ENCODE measurements at regions not wholly inside any gene's neighbourhood (a gene's known extent, or its start where the extent isn't known, plus 50 kb on each side); places are given as distances from the start of the nearest gene placed in this dataset.
"Not testable (repeated sequence)": the region's sequence is repeated elsewhere in the genome, so short reads cannot be mapped to it uniquely, and the experiment has no call there.

GRCh38 chr5:83889971-83890745, 169.5 kb upstream of the HAPLN1 start:
- DNase-seq (ENCODE audit: low read depth in 4 of 4, low spot score in 2 of 4): no peak

GRCh38 chr5:83877911-83878706, 157.5 kb upstream of the HAPLN1 start:
- DNase-seq (ENCODE audit: low read depth in 4 of 4, low spot score in 2 of 4): no peak

- DNase-seq (ENCODE audit: low read depth in 4 of 4, low spot score in 2 of 4): no peak
Measured at GRCh38 chr5:83871533-83872395, 151.1 kb upstream of the HAPLN1 start.

GRCh38 chr5:83866181-83866580, 145.5 kb upstream of the HAPLN1 start:
- DNase-seq (ENCODE audit: low read depth in 4 of 4, low spot score in 2 of 4): no peak

GRCh38 chr5:83865579-83865978, 144.9 kb upstream of the HAPLN1 start:
- no peak for DNase-seq (ENCODE audit: low read depth in 4 of 4, low spot score in 2 of 4)

DNA sequence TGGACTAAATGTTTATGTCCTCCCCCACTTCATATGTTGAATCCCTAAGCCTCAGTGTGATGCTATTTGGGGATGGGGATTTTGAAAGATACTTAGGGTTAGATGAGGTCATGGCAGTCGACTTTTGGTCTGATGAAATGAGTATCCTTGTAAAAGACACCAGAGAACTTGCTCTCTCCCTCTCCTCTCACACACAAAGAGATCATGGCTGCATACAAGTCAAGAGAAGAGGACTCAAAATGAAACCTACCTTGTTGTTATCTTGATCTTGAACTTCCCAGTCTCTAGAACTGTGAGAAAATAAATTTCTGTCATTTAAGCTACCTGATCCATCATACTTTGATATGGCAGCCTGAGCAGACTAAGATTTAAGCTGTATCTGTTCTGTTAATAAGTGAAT, 144.0 kb upstream of the HAPLN1 start:
- DNase-seq (ENCODE audit: low read depth in 4 of 4, low spot score in 2 of 4): no peak

DNA sequence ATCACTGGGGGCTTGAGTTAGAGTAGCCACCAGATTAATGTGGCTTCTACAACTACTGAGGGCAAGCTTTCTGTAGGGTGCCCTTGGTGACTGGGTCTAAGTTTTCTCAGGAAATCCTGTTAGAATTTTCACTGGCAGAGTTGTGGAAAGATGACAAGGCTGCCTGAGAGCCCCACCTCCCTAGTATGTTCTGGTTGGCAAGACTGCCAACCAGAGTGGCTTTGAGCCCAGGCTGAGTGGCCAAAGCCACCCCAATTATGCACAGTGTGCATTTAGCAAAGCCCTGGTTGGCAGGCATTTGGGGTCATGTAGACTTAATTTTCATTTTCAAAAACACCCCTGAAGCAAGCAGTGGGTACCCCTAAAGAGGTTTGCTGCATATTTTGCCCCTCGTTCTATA, 136.7 kb upstream of the HAPLN1 start:
- DNase-seq (ENCODE audit: low read depth in 4 of 4, low spot score in 2 of 4): no peak

DNA sequence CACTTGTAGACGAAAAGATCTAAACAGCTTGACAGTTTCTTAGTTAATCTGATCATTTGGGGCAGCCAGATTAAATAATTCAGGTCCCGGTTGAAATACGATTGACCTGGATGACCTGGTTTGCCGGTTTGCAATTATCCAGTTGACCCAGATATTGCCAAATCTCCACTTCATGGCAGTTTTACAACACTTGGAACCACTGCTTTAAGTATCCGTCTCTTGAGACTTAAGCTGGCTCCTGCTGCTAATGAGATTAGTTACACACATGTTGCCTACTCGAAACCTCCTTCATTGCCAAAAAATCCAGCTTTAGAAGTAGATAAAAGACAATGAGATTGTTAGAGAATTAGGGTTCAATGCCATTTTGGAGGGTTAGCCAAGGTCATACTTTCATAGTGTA, 136.2 kb upstream of the HAPLN1 start:
- DNase-seq (ENCODE audit: low read depth in 4 of 4, low spot score in 2 of 4): peak in 1 of 4 donors; percentile 17

DNA sequence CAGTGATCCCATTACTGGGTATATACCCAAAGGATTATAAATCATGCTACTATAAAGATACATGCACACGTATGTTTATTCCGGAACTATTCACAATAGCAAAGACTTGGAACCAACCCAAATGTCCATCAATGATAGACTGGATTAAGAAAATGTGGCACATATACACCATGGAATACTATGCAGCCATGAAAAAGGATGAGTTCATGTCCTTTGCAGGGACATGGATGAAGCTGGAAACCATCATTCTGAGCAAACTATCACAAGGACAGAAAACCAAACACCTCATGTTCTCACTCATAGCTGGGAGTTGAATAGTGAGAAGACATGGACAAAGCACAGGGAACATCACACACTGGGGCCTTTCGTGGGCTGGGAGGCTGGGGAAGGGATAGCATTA, 129.8 kb upstream of the HAPLN1 start:
- not testable (repeated sequence) for DNase-seq (ENCODE audit: low read depth in 4 of 4, low spot score in 2 of 4)

- DNase-seq (ENCODE audit: low read depth in 4 of 4, low spot score in 2 of 4): no peak
Measured at GRCh38 chr5:83848941-83849340, 128.3 kb upstream of the HAPLN1 start.

DNA sequence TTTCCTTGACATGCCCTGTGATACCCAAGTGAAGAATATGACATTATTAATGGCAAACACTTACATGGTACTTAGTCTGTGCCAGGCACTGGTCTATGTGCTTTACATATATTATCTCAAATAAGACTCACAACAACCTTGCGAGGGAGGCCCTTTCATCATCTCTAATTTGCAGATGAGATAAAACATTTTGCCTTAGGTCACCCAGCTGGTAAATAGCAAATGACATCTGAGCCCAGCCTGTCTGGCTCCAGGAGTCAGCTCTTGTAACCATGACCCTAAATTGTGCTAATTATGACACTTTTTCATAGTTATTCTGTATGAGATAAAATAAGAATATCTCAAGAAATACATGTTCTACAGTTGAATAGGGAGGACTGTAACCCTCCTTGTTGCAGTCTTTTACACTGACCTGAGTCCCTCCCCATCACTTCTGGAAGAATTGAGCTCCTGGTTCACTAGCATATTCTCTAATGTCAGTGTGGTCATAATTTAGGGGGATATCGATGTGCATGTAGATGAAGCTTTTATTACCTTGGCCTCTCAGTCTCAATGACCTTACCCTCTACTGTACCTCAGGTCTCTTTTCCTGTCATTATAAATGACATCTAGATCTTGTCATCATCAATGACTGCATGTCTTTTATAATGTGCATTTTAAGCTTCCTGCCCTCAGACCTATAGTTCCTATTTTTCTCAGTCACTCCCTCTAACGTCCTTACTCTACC, 126.1 kb upstream of the HAPLN1 start:
- no peak for DNase-seq (ENCODE audit: low read depth in 4 of 4, low spot score in 2 of 4)

GRCh38 chr5:83844449-83845068, 123.9 kb upstream of the HAPLN1 start:
- DNase-seq (ENCODE audit: low read depth in 4 of 4, low spot score in 2 of 4): no peak

DNA sequence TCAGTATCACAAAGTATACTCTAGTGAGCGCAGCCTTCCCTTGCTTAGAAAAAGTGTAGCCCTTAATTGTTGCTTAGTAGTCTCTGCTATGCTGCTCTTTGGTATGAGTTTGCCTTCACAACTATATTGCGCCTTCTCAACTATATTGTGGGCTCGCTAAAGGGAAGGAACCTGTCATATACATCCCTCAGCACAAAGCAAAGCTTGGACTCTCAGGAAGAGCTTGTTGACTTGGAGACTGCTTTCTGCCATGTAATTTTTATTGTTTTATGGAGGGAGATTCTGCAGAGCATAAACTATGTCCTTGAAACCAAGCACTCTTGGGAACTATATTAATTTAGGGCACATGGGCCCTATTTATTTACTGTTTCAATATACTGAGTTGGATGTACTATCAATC, 119.1 kb upstream of the HAPLN1 start:
- no peak for DNase-seq (ENCODE audit: low read depth in 4 of 4, low spot score in 2 of 4)

GRCh38 chr5:83839256-83839655, 118.6 kb upstream of the HAPLN1 start:
- no peak for DNase-seq (ENCODE audit: low read depth in 4 of 4, low spot score in 2 of 4)

DNA sequence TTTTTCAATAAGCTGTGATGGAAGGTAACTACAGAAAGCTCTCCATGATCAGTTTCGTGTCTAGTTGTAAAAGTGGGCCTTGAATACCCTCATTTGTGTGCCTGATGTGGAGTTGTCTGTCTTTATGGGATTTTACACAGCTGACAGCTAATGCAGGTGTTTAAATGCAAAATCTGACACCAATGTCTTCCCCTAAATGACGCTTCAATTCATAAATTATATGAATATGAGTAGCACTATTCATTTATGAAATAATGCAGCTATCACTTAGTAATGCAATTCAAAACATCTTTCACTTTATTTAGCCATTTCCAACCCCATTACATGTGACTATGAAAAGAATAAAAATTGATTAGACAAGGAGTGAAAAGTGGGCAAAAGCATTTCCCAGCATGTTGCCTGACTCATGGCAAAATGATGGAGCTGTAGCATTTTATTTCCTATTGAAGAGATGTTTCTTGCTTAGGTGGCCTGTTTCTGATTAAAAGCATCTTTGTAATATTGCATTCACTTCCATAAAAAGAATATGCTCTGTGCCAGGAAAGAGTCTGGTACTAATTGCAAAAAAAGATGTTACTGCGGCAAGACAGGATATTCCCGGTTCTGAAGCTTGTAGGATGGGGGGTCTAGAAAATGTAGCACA, 116.7 kb upstream of the HAPLN1 start:
- no peak for DNase-seq (ENCODE audit: low read depth in 4 of 4, low spot score in 2 of 4)

- no peak for DNase-seq (ENCODE audit: low read depth in 4 of 4, low spot score in 2 of 4)
Measured at GRCh38 chr5:83834306-83834705, 113.7 kb upstream of the HAPLN1 start.

DNA sequence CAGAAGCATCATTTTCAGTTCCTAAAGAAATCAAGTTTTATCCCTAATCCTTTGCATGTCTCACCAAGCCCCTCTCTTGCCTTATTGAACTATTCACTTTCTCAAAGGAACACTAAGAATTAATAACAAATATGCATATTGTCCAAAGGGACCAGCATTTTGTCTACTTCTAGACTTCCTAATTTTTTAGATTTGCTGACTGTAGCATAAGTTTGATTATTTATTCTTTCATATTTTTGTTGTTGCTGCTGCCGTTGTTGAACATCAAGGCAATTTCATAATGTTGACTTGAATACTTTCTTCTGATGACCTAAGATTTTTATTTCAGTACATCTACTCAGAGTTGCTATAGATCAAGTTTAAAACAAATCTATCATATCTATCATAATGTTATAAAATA, 111.2 kb upstream of the HAPLN1 start:
- DNase-seq (ENCODE audit: low read depth in 4 of 4, low spot score in 2 of 4): no peak

GRCh38 chr5:83827111-83827557, 106.5 kb upstream of the HAPLN1 start:
- no peak for DNase-seq (ENCODE audit: low read depth in 4 of 4, low spot score in 2 of 4)

DNA sequence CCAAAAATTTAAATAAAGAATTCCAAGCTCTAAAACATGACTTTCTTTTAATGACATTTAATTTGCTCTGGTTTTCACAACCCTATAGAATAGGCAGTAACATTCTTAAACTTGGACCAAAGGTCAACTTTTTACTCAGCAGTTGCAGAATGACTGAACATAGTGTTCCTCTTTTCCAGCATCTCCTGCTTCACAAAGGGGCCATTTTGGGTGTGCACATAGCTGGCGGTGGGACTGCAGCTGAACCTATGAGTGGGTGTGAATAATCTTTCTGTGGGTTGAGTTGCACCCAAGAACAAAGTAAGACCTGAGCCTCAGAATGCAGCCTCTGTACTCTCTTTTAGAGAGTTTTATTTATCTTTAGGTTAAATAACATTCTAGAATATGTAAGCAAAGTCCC, 96.9 kb upstream of the HAPLN1 start:
- DNase-seq (ENCODE audit: low read depth in 4 of 4, low spot score in 2 of 4): no peak

All from left renal cortex interstitium (tissue), 4 donors.